NCI-H1092 treated with DMSO at 0.1 percent for 48 hours (cell line): ENCODE measurements at regions not wholly inside any gene's neighbourhood (a gene's known extent, or its start where the extent isn't known, plus 50 kb on each side); places are given as distances from the start of the nearest gene placed in this dataset.

ENCODE experiments used
- DNase-seq: peaks from one replicate; lab custom pipeline; 2025; lab: John Stamatoyannopoulos, UW

DNA sequence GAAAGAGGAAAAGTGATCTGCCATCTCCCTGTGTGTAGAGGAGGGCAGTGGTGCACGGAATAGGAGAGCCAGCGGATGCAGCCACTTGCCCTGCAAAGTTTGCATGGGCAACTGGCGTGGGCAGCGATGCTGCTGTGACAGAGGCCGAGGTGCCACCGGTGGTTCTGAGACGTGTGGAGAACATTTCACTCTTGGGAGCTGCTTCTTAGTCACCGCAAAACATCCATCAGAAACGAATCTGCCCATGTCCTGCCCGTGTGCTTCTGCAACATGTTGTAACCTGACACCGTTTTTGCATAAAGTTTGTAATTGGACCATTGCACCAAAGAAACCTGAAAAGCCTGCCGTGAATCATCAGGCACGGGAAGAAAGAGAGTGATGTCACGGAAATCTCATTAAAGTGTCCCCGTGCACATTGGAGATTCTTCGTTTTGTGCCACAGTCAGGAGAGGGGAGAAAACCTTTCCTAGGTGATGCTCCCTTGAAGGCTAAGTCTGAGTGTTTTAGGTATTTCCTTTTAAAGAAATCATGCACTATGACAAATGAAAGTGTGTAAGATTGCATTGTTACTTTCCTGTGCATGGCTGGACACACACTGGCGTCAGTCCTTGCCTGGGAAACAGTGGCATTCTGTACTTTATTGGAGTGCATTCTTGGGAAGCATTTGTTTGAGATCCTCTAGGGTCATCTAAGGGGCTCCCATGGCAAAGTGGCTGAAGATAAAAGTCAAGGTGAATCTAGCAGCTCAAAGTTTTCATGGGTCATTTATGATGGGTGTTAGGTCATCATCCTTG, 302.6 kb downstream of the KLF6 start:
- DNase-seq = no peak

DNA sequence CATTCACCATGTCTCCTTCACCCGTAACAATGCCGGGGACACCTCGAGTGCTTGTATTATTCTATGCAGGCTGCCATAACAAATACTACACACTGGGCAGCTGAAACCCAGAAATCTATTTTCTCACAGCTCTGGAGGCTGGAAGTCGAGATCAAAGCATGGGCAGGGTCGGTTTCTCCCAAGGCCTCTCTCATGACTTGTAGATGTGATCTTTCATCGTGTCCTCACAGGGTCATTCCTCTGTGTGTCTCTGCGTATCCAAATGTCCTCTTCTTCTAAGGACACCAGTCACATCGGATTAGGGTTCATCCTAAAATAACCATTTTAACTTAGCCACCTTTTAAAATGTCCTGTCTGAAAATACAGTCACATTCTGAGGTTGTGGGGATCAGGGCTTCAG, 303.5 kb downstream of the KLF6 start:
- DNase-seq = no peak

DNA sequence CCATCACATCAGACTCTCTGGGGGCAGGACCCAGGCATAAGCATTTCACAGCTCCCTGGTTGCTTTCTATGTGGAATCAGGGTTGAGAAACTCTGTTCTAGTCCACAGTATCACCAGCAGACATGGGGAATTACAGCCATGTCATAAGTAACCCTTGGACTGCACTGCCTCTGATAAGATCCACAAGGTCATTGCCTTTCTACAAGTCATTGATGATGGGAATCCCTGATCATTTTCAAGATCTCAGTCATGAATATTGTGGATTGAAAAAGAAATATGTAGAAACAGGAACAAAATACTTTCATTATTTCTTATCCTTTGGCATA, 304.1 kb downstream of the KLF6 start:
- DNase-seq = no peak

DNA sequence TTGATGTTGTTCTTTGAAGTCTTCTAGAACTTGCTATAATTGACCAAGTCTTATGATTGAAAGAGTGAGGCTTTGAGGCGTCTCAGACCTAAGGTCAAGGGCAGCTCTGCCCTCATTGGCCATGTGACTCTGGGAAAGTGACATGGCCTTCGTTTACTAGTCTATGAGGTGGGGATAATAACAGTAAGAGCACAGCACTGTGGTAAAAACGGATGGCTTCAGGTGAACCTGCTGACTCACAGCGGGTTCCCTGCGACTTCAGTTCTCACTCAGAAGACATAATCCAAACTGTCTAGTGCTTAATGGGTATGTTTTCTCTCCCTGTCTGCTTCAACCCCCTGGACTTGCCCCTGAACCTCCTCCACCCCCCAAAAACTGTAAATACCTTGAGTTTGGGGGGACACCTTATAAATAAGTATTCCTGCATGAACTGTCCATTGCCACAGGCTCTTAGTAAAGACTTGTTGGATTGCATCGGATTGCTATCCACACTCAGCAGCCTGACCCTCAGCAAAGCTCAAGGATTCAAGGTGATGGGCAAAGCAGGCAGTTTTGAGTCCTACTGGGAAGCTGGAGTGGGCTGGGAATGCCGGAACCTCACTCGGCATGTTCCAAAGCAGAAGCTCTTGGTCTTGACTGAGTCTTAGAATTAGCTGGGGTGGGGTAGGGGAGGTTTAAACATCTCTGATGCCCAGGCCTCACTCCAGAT, 304.6 kb downstream of the KLF6 start:
- no peak for DNase-seq

DNA sequence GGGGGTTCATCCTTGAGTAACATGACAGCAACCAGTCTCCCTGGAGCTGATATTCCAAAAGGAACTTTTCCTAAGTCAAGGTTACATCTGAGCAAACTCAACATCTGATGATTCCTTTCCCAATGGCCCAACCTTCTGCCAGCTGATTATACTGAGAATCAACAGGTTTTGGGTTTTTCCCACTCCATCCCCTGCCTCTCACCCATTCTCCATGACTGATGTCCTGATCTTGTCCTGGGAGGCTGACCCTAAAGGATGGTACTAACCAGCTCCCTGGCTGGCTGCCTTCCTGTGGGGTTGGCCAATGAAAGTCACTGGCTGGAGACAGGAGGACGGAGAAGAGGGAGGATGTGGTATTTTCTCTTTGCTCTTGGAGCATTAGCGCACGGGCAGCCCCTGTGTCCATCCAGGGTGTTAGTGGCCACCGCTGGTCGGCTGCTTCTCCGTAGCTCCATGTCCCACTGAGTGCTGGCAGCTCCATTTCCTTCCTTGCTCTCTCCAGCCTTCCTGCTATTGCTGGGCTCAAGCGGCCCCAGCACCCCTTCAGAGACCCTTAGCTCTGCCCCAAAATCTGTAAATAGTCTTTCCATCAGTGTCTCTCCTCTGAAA, 306.2 kb upstream of the PITRM1 start:
- DNase-seq = no peak

DNA sequence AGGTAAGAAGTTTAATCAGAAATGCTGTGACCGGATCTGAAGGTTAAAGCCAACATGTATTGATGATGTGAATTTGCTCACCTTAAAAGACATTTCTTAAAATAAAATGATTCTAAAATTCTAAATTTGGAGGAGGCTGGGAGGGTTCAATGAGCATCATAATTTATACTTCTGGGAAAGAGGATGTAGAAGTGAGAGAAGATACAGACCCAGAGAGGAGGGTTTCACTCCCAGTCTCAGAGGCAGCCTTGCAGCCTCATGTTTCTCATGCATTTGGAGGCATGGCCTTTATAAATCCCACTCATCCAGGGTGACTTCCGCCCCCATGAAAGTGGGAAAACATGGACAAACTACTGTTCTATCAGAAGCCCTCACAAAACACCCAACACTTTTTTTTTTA, 305.6 kb upstream of the PITRM1 start:
- no peak for DNase-seq

DNA sequence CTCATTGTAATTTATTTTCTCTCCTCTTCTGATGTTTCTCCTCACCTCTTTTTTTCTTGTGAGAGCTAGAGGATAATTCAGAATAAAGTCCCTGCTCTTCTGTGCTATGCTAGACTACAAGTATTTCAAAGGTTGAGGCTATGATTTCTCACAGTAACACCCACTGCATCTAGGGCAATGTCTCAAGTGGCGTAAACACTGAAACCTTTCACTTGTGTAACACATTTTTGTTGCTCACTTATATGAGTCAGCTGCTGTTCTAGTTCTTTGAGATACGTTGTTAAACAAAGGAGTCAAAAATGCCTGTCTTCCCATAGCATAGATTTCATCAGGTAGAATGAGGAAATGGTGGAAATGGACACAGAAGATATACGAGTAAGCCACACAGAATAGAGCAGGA, 305.1 kb upstream of the PITRM1 start:
- DNase-seq = no peak

DNA sequence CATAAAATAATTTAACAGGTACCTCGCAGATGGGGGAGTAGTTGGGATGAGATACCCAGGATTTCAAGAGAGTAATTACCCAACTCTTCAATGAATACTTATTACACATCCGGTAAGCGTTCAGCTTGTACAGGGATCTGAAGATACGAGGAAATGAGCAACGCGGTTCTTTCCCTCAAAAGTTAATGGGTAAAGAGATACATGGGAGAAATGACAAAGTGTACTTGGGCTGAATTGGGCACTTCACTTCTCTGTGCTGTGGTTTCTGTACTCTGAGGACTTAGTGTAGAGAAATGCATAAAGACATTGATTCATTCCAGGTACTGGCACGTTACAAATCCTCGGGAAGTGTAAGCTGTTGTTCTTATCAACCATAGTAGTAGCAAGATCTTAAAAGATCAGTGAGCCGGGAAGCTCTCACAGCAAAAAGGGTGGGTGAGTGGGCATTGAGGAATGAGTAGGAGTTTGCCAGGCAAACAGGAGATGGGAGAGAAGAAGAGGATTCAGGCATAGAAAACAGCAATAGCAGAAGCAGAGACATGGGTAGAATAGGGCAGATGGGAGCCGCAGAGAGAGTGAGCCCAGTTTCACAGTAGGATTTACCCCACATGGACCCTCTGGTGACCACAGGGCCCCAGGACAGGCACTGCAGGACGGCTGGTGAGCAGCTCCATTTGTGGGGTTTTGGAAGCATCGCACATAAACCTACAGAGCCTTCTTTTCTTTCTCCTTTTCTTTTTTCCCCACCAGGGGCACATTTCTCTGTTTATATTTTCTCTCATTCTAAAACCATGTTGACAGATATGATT, 304.3 kb upstream of the PITRM1 start:
- no peak for DNase-seq

DNA sequence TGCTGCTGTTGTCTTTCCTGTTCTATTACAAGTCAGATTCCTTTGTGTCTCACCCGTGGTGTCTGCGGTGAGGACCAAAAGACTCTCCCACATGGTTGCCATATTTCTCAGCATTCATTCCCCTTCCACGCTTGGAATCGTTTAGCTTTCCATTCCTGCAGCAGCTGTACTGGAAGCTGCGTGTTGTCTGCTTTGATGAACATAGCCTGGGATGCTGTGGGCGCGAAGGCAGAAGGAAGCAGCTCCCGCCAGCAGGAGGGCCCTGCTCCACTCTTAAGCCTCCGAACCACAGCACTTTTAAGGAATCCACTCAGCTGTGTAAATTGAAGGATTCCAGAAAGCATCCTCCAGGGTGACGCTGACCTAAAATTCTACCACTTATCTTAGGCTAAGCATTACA, 303.6 kb upstream of the PITRM1 start:
- no peak for DNase-seq

DNA sequence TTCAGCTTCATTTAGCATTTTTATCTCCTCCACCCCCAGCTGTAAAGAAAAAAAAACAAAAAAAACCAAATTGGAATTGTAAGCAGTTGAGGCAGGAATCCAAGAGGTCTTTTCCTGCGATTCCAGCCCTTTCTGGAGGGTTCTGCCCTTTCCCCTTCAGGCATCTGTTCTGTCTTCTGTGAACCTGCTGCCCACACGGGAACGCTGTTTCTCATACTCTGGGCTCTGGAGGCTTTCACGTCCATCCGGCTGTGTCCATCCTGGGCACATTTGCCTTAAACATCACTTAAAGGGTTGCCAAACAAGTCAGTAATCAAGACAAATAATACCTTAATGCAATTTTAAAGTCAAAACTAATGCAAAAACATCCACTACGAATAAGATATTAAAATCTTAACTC, 302.8 kb upstream of the PITRM1 start:
- no peak for DNase-seq

DNA sequence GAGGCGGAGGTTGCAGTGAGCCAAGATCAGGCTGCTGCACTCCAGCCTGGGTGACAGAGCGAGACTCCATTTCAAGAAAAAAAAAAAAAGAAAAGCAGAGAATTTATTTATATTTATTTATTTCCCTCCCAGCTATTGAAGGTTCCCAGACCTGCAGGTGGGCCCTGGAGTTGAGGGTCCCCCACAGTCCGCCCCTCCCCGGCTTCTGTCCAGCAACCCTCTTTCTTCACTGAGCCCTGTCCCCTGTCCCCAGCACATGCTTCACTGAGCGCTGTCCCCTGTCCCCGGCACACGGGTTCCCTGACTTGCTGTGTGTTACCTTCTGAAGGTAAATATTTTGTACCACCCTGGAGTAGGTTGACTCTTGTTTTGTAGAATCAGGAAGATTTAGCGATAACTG, 301.7 kb upstream of the PITRM1 start:
- DNase-seq = no peak

DNA sequence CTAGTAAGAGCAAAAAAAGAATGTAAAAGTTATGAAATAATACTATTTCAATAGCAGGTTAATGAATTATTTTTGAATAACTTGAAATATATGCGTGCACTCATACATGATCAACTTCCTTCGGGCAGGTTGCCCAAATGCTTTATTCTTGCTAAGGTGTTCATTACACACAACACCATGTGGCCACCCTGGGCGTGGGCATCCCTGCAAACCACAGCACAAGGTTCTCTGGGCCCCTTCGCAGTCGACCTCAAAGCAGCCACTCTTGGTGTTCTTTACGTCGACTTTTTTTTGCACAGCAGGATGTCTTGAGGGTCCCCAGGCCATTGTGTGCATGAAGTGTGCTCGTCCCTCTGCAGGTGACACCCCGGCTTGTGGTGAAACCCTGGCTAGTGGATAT, 300.7 kb upstream of the PITRM1 start:
- DNase-seq = no peak

DNA sequence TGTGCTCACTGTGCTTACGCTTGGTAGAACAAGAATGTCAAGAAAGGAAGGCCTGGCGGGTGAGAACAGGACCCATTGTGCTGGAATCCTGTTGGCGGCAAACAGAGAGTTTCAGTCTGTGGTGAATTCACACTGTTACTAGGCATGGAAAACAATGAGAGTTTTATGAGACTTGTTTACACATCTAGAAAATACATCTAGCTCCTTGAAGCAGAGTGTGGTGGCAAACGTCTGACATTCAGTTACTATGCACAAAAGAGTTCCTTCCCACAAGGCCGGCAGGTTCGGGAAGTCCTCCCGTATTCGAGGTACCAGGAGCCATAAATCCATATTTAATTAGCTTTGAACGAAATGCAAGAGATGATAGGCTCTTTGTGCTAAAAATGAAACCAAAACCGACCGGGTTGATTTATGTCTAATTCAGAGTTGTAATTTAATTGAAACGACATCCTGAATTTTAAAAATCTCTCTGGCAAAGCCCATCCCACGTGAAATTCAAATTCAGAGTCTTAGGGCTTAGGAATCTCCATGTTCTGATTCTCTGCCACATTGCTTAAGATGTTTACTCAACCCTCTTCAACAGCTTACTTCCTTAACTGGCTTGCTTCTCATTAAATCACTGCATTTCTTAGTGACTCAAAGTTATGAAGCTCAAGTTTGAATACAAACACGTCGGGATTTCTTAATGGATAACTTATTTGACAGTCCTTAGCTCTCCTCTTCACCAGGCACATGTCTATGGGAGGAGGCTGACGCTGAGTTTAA, 299.9 kb upstream of the PITRM1 start:
- no peak for DNase-seq

DNA sequence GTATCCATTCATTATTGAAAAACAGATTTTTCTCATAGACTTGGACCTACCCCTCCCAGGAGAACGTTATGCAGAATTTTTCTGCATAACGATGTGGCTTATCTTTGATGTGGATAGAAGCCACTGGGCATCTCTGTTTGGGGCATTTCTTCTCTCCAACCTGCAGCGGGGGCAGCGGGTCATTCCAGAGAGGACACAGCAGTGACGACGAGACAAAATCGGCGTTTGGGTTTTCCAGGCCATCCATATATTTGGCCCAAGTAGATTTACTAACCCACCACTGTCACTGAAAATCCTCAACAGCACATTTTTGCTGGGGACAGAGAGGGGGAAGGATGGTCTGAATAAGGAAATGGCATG, 299.3 kb upstream of the PITRM1 start:
- no peak for DNase-seq

DNA sequence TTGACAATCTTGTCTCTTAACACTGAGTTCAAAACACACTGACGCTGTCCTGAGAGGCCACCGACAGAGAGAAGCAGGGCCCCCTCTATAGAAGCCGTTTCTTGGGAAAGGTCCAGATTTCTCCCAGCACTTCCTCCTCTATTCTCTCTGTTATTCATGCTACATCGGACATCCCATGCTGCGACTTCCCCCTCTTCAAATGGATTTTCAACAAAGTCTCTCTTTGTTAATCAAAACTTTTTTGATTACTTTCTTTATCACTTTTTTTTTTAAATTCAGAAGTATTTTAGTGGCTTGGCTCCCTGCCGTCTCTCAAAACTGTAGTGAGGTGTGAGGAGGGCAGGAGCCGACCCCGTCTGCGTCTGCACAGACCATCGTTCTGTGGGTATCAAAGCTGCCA, 298.9 kb upstream of the PITRM1 start:
- DNase-seq = no peak

DNA sequence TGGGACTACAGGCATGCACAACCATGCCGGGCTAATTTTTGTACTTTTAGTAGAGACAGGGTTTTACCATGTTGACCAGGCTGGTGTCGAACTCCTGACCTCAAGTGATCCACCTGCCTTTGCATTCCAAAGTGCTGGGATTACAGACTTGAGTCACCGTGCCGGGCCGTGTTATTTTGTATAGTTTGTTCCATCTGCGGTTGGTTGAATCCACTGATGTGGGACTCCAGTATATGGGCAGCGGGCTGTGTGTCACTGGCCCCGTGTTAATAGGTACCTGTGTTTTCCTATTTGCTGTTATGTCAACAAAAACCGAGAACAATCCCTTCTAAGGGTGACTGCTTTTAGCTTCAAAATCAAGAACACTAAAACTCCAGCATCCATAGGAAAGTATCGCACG, 297.6 kb upstream of the PITRM1 start:
- DNase-seq = no peak

DNA sequence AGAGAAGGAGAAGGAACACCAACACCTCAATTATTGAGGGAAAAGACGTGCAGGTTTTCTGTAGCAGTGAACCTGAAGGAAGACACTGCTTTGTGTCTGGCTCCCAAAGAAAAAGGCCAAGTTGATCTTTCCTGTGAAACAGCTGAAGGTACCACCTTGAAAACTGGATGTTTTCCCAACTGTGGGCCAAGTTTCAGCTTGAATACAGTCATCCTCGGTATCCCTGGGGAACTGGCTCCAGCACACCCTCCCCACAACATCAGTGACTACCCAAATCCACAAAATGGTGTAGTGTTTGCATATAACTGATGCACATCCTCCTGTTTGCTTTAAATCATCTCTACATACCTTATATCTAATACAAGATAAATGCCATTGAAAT, 297.0 kb upstream of the PITRM1 start:
- no peak for DNase-seq

DNA sequence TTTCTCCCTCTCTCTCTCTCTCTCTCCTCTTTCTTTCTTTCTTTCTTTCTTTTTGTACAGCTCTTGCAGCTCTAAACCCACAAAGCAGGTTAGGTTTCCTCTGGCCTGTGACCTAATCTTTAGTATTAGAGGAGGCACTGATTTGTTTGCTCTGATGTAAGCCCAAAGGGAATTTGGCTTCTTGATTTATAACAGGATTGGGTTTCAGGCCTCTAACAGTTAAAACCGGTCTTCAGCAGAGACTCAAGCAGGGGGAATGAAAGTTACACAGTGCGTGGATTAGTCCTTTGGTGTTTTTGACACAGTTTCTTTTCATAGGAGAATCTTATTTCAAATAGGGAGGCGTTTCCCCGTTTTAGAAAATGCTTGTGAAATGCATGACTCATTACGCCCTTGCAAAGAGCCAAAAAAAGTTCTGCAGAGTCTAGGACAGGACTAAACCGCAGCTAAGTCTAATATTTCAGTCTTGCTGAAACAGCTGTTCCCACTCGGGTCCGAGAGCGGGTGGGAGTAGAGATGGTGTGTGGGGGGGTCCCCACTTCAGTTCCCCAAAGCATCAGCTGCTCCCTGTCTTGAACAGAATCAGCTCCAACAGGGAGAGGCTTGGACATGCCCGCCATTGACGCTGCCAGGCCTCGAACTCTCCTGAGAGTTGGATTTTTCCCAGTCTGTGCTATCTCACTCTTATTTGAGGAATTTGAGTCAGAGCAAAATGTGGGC, 296.5 kb upstream of the PITRM1 start:
- DNase-seq = no peak

DNA sequence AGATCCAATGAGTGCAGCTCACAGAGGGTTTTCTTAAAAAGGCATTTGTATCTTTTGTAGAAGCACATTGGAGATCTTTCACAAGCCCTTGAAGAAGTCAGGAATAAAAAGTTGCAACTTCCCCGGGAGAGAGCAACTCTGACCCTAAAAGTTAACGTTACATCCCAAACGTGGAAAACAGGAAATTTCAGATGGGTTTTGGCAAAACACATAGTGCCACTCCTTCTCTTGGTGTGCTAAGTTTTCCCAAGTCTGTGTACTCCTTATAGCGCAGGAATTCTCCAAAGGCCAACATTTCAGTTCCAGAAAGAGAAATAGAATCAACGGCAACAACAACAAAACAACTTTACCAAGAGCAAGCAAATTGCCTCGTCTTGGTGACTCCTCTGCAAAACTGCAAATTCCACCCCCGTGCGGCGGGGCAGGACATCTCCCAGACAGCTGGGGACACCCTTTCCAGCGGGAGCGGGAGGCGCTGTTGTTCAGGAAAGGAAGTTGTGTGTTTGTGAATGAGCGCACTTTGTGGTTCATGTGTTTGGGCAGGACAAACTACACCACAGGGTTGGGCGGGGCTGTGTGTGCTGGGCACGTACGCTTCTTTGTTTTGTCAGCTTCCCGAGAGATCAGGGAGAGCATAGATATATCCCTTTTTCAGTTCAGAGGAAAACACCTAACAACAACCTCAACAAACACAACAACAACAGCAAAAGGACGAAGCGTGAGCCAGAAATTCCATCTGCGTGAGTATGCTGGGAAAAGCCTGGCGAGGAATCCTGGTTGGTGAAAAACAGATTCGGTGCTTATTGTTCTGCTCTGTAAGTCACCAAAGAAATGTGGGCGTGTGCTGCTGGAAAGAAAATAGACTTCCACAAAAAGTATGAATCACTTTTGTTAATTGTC, 294.7 kb upstream of the PITRM1 start:
- no peak for DNase-seq

DNA sequence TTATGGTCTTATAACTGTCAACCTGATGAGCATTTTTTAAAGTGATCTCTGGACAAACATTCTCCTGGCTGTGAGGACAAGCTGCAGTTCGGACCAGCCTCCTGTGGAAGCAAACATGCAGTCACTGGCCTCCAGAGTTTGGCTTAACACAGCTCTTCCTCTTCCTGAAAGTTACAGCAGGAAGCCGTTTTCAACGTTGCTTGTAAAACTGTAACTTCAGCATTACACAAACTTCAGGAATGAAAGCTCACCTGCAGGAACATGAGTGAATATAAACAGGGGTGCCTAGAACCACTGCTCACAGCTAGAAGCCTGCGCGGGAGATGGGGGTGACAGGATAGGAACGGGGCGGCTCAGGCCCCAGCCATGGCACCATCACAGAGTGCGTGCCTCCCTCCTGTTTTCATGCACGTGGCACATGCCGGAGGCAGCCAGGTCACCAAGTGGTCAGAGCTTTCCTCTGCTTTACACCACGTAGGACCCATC, 292.9 kb upstream of the PITRM1 start:
- no peak for DNase-seq
